ENCODE measurements at regions not wholly inside any gene's neighbourhood (a gene's known extent, or its start where the extent isn't known, plus 50 kb on each side); places are given as distances from the start of the nearest gene placed in this dataset.
"Not testable (repeated sequence)": the region's sequence is repeated elsewhere in the genome, so short reads cannot be mapped to it uniquely, and the experiment has no call there.

DNA sequence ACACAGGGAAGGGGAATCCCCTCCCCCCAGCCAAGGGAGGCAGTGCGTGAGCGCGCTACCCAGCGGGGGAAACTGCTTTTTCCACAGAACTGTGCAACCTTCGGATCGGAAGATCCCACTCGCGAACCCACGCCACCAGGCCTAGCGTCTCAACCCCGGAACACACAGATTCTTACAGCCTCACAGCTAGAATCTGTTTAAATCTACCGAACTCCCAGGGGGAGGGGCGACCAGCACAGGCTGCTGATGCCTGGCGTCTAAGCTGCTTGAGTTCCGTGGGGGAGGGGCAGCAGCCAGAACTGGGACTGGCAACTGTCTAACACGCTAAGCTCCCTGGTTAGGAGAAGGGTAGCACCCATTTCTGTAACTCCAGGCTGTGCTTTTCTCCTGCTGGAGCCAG lies 217.3 kb upstream of the TENT5A start:
- intact Hi-C loops (cut with micrococcal nuclease) = no loop called here

DNA sequence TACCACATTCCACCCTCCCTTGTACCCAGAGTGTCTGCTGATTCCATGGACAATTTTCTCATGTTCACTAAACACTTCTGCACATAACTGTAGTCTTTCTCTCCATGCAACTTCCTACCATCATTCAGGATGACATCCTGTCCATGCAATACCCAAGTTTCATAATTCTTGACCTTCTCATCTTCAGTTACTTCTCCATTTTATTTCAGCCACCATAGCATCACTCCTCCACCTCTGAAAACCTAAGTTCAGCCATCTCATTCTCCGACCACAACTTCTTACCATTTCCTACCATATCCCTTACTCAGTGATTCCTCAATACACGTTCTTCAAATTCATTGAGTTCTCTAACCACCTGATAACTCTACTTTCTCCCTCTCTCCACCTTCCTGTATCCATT lies 216.5 kb upstream of the TENT5A start:
- intact Hi-C loops (cut with micrococcal nuclease) = no loop called here

DNA sequence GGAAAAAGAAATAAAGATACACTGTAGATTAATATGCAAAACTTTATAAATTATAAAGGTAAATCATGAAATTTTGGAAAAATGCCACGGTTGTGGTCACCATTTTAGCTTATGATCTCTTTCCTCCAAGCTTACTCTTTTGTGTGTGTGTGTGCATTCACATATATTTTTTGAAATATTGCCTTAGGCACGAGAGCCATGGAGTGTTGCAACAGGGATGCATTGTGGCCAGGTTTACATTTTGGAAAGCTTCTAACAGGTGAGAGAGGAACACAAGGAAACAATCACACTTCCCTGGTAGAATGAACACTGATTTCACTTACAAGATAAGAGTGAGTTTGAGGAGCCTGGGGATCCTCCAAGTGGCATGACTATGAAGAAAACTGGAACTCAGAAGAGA lies 214.5 kb upstream of the TENT5A start:
- intact Hi-C loops (cut with micrococcal nuclease) = no loop called here

DNA sequence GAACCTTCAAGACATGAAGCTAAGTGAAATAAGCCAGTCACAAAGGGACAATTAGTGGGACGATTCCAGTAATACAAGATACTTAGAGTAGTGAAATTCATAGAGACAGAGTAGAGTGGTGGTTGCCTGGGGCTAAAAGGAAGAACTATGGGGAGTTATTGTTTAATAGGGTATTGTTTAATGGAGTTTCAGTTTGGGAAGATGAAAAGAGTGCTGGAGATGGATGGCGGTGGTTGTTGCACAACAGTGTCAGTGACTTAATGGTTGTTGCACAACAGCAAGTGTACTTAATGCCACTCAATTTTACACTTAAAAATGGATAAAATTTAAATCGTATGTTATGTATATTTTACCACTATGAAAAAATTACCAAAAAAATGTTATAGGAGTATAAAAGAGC lies 209.7 kb upstream of the TENT5A start:
- intact Hi-C loops (cut with micrococcal nuclease) = no loop called here

DNA sequence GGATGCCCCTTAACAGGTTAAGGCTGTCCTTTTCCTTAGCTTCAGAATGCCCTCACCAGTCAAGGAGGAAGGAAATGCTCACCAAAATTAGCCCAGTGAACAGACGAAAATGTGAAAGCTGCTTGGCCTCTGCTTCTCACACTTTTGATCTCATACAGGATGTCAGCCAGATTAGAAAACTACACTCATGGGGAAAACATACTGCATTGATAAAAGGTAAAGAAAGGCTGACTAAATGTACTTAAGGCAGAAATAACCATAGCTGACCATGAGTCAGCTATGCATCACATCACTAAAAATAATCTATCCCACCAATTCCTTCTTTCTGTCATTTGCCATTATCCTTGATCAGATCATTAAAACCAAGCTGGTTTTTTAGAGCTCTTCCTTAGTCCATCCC lies 198.4 kb upstream of the TENT5A start:
- intact Hi-C loops (cut with micrococcal nuclease) = no loop called here

DNA sequence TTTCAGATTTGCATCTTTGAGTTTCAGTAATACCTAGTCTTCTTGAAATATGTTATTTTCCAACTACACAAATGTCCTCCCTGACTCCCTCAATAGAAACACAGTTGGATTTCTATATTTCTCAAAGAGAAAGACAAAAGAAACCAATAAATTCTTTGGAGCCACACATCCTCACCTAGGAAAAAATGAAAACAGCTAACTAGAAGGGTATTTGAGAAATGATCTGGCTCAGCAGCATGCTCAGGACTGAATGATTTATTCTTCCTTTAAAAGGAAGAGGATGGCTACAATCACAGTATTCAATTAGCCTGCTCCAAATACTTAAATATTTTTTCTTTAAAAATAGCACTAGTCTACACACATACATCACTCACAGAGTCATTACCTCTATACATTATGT lies 196.4 kb upstream of the TENT5A start:
- intact Hi-C loops (cut with micrococcal nuclease) = no loop called here

DNA sequence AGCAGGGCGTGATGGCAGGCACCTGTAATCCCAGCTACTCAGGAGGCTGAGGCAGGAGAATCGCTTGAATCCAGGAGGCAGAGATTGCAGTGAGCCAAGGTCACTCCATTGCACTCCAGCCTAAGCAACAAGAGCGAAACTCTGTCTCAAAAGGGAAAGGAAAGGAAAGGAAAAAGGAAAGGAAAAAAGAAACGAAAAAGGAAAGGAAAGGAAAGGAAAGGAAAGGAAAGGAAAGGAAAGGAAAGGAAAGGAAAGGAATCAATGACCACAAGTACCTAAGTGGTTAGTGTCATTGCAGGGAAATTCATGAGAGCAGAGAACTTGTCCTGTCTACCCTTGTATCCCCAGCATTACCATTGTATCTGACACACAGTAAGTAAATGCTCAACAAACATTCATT lies 195.7 kb upstream of the TENT5A start:
- intact Hi-C loops (cut with micrococcal nuclease) = not testable (repeated sequence)

DNA sequence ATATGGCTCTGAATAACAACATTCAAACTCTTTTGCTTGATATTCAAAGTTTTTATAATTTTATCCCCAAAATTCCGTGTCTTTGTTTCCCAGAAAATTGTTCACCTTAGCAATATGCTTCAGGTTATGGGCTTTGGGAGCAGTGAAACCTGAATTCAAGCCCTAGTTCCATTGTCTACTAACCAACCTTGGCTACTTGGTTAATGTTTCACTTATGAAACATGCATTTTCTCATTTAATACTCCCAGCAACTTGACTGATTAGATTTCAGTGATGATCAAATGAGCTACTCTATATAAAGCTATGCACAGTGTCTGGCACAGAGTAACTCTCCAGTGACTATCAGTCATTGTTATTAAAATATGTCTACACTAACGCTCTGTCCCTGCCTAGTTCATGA lies 192.2 kb upstream of the TENT5A start:
- intact Hi-C loops (cut with micrococcal nuclease) = no loop called here

DNA sequence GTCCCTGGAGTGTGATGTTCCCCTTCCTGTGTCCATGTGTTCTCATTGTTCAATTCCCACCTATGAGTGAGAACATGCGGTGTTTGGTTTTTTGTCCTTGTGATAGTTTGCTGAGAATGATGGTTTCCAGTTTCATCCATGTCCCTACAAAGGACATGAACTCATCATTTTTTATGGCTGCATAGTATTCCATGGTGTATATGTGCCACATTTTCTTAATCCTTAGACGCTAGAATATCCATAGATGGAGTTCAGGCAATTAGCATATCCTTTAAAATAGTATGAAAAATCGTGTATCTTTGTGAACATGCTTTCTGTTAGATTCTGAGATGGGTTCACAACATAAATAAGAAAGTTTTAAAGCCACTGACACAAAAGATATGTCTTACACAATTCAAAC lies 190.4 kb upstream of the TENT5A start:
- intact Hi-C loops (cut with micrococcal nuclease) = not testable (repeated sequence)

DNA sequence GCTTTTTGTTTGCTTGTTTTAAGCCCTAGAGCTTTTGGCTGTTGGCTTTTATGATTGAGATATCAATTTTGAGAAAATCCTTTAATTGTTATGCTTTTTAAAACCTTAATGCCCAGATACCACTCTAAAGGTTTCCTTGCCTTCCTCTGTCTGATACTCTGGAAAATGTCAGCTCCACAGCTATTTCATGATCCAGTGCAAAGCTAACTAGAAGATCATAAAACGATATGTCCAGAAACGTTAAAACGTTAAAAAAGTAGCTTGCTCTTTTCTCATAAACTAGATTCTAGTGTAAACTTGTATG lies 189.5 kb upstream of the TENT5A start:
- intact Hi-C loops (cut with micrococcal nuclease) = no loop called here

DNA sequence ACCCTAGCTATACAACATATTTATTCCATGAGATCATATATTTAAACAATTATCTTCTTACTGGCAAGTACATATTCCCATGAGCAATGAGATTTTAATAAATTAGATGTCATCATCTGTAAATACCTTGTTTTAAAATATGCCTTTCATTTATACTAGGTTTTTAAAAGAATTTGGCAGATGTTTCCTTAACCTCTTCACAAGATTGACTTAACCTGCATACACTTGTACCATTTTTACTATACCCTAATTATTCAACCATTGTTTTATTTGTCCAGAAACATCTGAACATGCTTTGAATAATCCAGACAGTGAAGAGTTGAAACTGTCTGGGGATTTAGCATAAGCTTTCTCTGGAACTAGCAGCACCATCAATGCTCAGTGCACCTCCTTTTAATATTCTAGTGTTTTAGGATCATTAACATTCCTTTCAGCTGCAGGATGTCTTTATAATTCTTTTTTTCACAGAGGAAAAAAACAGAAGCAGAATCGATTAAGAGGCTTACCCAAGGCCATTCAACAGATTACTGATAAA lies 188.0 kb upstream of the TENT5A start:
- intact Hi-C loops (cut with micrococcal nuclease) = no loop called here

DNA sequence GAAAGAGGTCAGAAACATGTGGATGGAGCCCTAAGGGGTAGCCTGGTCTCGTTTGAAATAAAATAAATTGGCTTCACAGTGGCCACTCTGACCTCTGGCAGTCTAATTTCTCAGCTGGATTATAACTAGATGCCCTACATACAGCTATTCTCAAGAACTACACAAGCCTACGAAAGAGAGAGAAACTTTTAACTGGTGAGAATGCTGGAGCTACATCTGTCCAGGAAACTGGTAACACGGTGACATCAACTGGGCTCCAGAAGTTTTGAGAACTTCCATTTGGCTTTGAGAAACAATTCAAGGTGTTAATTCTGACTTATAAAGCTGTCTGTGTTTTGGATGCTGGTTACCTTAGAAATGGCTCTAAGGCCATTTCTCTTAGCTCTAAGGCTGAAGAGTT lies 187.3 kb upstream of the TENT5A start:
- intact Hi-C loops (cut with micrococcal nuclease) = no loop called here

DNA sequence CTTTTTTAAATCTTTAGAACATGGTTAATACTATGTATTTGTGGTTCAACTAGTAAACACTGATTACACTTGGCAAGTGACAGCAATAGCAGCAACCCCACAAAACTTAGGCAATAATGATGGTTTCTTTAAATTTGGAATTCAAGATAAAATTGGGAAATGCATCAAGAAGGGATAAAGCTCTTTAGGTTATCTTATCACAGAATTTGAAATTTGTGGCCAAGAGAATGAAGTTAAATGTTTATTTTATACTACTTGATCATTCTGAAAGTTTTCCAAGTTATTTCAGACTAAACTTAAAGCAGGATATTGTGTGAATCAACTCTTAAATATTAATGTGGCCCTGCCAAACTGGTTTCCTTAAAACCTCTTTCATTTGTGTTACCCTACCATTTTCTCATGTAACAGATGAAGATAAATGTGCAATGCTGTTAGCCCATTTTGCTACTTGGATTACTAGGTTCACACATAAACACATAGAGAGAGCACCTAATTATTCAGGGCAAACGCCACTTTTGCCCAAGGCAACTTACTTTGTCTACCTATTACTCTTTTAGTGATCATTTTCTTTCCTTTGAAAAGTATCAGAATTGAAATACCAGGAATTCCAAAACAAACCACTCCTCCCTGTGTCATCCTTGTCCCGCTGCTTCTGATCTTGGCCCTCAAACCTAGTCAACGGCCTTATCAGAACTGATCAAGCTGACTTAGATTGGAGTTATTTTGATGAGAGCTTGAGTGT lies 186.7 kb upstream of the TENT5A start:
- intact Hi-C loops (cut with micrococcal nuclease) = no loop called here

DNA sequence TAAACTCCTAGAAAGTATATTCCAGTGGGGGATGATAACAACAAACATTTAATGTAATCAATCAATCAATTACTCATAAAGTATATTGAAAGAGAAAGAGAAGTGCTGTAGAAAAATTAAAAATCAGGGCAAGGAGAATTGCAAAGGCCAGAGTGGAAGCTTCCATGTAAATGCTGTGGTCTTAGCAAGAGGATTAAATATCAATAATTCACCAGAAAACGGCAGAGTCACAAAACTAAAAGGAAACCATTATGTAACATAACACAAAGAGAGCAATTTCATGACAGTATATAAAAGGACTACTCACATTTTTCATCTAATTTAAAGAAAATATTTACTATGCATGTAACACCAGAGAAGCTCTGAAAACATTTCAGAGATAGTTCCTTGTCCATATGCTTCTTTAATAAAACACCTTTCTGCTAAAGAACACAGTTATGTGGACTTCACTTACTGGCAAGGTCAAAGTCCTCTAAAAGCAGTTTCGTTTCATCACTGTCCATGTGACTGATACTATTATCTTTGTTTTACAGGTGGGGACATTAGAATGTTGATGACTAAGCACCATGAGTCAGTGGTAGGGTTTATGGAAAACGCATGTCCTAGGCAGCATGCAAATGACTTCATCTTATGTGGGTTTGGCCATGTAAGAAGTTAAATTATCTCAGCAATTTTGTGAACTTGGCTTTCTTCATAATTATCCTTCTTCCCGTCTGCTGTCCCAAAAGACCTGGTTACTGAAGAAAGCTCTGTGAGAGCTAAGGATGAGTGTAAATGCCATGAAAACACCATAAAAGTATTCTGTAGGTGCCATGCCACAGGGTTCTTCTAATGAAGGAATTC lies 185.8 kb upstream of the TENT5A start:
- intact Hi-C loops (cut with micrococcal nuclease) = no loop called here

DNA sequence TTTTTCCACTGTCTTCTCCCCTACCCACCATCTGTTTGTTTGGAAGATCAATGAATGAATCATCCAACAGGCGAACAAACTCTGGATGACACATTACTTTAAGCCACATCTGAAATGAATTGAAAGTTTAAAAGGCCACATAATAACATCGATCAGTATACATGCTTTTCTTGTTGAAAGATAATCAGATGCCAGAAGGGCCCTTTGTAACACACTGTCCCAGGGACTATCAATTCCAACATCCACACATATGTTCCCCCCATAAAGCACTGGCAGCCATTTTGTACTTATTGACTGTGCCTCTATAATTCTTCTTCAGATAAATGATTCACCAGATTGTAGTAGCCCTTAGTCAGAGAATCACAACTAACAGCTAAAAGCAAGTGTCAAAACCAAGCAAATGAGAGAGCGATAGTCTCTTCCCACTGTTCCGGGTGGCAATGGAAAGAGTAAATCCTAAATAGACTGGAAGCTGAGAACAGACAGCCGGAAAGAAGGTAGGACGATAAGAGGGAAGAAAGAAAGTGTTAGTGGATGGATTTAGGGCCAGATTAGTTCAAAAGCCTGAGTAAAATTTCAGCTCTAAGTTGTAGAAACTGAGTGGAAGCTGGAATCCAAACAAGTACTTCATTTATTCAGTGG lies 184.9 kb upstream of the TENT5A start:
- intact Hi-C loops (cut with micrococcal nuclease) = no loop called here

DNA sequence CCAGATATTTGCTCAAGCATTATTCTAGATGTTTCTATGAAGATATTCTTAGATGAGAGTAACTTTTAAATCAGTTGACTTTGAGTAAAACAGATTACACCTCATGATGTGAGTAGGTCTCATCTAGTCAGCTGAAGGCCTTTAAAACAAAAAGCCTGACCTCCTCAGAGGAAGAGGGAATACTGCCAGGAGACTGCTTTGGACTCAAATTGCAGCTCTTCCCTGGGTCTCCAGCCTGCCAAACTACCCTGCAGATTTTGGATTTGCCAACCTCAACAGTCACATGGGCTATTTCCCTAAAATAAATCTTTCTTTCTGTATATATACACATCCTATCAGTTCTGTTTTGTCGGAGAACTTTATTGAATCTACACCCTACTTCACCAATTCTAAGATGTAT lies 182.5 kb upstream of the TENT5A start:
- intact Hi-C loops (cut with micrococcal nuclease) = no loop called here

DNA sequence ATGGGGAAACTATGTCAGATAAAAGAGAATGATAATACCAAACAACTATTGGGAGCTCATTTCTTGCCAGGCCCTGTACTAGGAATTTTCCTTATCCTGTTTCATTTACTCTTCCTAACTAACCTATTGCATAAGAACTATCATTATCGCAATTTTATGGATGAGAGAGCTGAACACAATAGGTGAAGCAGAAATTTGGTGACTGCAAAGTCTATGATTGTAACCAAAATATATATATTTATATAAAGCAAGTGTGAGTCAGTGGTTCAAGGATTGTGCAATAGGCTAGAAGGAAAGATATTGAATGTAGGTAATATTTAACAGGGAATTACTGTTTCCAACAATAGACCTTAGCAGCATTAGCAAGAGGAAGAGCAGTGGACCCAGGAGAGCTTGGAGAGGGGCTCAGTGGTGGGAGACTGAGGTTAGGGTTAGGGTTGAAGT lies 181.1 kb upstream of the TENT5A start:
- intact Hi-C loops (cut with micrococcal nuclease) = no loop called here

DNA sequence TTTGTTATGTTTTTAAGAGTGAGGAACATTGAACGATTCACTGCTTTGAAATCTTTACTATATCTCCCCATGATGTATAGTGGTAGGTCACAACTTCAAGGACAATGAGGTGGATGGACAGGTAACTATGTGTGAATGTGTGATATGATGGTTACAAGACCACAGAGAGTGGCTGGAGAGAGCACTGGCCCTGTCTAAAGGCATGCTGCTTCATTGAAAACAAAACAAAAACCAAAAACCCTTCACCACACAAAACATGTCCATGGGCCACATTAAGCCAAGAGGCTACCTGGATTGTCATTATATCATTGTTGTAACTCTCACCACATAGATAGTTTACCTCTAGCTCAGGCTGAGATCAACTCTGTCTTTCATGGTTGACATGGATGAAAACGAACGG lies 180.6 kb upstream of the TENT5A start:
- intact Hi-C loops (cut with micrococcal nuclease) = no loop called here

DNA sequence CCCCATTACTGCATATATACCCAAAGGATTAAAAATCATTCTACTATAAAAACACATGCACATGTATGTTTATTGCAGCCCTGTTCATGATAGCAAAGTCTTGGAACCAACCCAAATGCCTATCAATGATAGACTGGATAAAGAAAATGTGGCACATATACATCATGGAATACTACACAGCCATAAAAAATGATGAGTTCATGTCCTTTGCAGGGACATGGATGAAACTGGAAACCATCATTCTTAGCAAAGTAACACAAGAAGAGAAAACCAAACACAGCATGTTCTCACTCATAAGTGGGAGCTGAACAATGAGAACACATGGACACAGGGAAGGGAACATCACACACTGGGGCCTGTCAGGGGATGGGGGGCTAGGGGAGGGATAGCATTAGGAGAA lies 180.0 kb upstream of the TENT5A start:
- intact Hi-C loops (cut with micrococcal nuclease) = not testable (repeated sequence)

DNA sequence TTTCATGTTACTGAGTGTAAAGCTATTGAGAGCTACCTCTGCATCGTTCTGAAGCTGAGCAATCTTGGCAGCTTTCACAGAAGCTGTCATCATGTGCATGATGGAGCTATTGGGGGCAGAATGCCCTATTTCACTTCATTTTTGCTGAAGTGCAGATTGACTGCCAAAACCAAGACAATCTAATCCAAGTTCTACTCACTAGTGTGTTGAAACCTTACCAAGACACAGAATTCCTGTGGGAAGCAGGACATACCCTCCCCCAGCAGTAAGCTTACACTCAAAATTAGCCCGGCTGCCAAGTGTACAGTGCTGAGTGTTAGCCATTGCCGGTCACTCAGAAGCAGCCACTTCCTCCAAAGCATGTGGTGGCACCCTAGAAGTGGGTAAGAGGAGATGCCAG lies 177.3 kb upstream of the TENT5A start:
- intact Hi-C loops (cut with micrococcal nuclease) = no loop called here

DNA sequence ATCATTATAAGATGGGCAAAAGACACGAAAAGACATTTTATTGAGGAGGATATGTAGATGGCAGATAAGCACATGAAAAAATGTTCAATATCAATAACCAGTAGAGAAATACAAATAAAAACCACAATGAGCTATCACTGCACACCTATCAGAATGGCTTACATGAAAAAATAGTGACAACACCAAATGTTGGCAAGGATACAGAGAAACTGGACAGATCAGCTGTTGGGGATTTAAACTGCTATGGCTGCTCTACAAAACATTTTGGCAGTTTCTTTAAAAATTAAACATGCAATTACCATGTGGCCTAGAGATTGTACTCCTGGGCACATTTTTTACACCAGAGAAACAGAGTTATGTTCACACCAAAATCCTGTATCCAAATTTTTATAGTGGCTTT lies 172.7 kb upstream of the TENT5A start:
- intact Hi-C loops (cut with micrococcal nuclease) = no loop called here

Measured in T-helper 1 cell treated with Interleukin-12 subunit alpha and Interleukin-12 subunit beta and Interleukin-4 antibody, amounts not matched to agents 30 ng/mL and 1 ng/mL, for 36 hours (primary cell).